ENCODE measurements at regions not wholly inside any gene's neighbourhood (a gene's known extent, or its start where the extent isn't known, plus 50 kb on each side); places are given as distances from the start of the nearest gene placed in this dataset.

GRCh38 chr5:8691221-8691620, 822.3 kb downstream of the MTRR start:
- no peak for TF ChIP-seq CTCF (IDR thresholded peaks at IDR 0.05)
- no peak for TF ChIP-seq POLR2AphosphoS5 (IDR thresholded peaks at IDR 0.05)
- TF ChIP-seq POLR2A (IDR thresholded peaks at IDR 0.05) = no peak
